Heart right ventricle (tissue), 16 donors: ENCODE measurements at regions not wholly inside any gene's neighbourhood (a gene's known extent, or its start where the extent isn't known, plus 50 kb on each side); places are given as distances from the start of the nearest gene placed in this dataset.

Source experiments
- ATAC-seq, 8 donors: fragments of 200-7000 bp; cut with Tn5 transposase; one replicate each; pipeline ENCODE4 v1.9.1; 2020; ENCODE audit warnings: mild to moderate bottlenecking in 8 of 8, moderate library complexity in 8 of 8, moderate number of reproducible peaks in 1 of 8
- DNase-seq, 2 donors: peaks; one replicate each; pipeline ENCODE4 v3.0.0-alpha.2; 2020
- H3K27ac ChIP-seq, 10 donors: fragments of 200-600 bp; sonication (generic) in 2 of 10; one replicate each; pipeline versions ENCODE4 v1.5.0 to v1.8.0; 2020 to 2022; ENCODE audit warnings: mild to moderate bottlenecking in 3 of 10
- H3K27me3 ChIP-seq, 7 donors: fragments of 200-600 bp; one replicate each; pipeline ENCODE4 v1.8.0; 2021 to 2022; ENCODE audit warnings: mild to moderate bottlenecking in 2 of 7
- H3K36me3 ChIP-seq, 9 donors: fragments of 200-600 bp; sonication (generic) in 1 of 9; one replicate each; pipeline versions ENCODE4 v1.5.0 to v1.8.0; 2020 to 2022; ENCODE audit warnings: mild to moderate bottlenecking in 2 of 9
- H3K4me1 ChIP-seq, 9 donors: fragments of 200-600 bp; sonication (generic) in 1 of 9; one replicate each; pipeline versions ENCODE4 v1.5.0 to v1.8.0; 2020 to 2022; ENCODE audit warnings: mild to moderate bottlenecking in 4 of 9
- H3K4me3 ChIP-seq, 10 donors: fragments of 200-600 bp; sonication (generic) in 2 of 10; one replicate each; pipeline versions ENCODE4 v1.5.0 to v1.8.0; 2020 to 2022; ENCODE audit warnings: mild to moderate bottlenecking in 7 of 10, moderate library complexity in 2 of 10
- H3K9me3 ChIP-seq, 11 donors: fragments of 200-600 bp in 10 of 11; sonication (generic) in 2 of 11; one replicate each; pipeline versions ENCODE4 v1.5.0 to v1.8.0; 2013 to 2022; ENCODE audit warnings: mild to moderate bottlenecking in 2 of 11, control low read depth in 1 of 11, moderate library complexity in 1 of 11
- WGBS, 2 donors: extraction: QIAGEN DNeasy Blood & Tissue Kit; methylation state at CpG; one replicate each; pipeline ENCODE4 v1.1.7; 2013; ENCODE audit warnings: inconsistent platforms in 1 of 2; 5-methylcytosine and 5-hydroxymethylcytosine counted together
- intact Hi-C, 10 donors: fragments of 100-400 bp; cut with DNase I; formaldehyde crosslinking; loops; one replicate each; pipeline versions ENCODE4 v1.11.1 to v1.14.2; 2022
- TF ChIP-seq, protein P1 (sequence below), 9 donors: fragments of 200-600 bp; sonication (generic) in 2 of 9; IDR thresholded peaks; one replicate each; pipeline versions ENCODE4 v1.5.0 to v1.8.0; 2021 to 2022; ENCODE audit warnings: antibody characterized with exemption in 9 of 9, mild to moderate bottlenecking in 5 of 9, moderate library complexity in 1 of 9
- donor health status: Arrhythmogenic right ventricular cardiomyopathy.
- donor health status: ischemic (EF 13 %, LVEDD 7.1; RV severe dilation, severe dysfunction).
- donor health status: healthy with polysubstance abuse.
- donor health status: DM: no; HTN: yes; CAD: no.
- donor health status: DM: no; HTN: no; CAD: no.
- donor health status: ischemic (EF 25% LVEDD 6.9; RV normal size, moderate dysfunction).
- donor health status: ischemic (EF 25% LVEDD 5.7; RV mildly dilated, moderate dysfunction).
- donor health status: healthy.
- donor health status: DM: yes; HTN: yes; CAD: no.
- donor health status: Ischemic cardiomyopathy.
- donor health status: ischemic (EF 35%, LVEDD 5.7; RV mildly dilated, moderate dysfunction).
- donor health status: nonischemic (EF 11% LVEDD 7.7; RV severe dilation, severe dysfunction).
- donor health status: DM: yes; HTN: yes; CAD: no.
- donor health status: PGD.
- donor health status: ischemic (EF 29% LVEDD 5.4; RV normal size, mild dysfunction).
- donor health status: nonischemic (EF 23%, LVEDD 6.1; RV moderate dilation, normal function).

DNA sequence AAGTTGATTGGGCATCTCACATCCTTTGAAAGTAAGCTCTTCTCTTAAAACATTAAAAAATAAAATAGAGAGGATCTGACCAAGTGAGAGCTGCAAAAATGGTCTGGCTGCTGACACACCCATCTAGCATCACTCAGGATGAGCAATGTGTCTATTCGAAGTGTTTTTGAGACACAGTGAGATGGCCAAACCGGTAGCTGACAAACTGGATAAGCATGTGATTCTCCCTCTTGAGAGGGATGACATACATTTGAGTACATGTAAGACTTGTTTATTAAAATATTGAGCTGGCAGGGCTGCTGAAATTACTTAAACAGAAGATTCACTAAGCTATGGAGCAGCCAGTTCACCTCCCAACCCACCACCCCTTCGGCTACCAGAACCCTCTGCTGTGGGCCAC, 333.9 kb downstream of the ADRA2A start:
- Histone ChIP-seq H3K36me3 (no peaks in the 10 kb centered on the region), H3K4me3 (no peak overlapping the region), H3K4me1 (no peaks in the 10 kb centered on the region), H3K27me3 (peaks cover 0 to 11% (median 0%) of the 10 kb centered on the region in 7 donors), H3K27ac (no peak overlapping the region), H3K9me3 (peaks cover 0 to 10% (median 0%) of the 10 kb centered on the region in 11 donors)
- TF ChIP-seq, protein P1, sequence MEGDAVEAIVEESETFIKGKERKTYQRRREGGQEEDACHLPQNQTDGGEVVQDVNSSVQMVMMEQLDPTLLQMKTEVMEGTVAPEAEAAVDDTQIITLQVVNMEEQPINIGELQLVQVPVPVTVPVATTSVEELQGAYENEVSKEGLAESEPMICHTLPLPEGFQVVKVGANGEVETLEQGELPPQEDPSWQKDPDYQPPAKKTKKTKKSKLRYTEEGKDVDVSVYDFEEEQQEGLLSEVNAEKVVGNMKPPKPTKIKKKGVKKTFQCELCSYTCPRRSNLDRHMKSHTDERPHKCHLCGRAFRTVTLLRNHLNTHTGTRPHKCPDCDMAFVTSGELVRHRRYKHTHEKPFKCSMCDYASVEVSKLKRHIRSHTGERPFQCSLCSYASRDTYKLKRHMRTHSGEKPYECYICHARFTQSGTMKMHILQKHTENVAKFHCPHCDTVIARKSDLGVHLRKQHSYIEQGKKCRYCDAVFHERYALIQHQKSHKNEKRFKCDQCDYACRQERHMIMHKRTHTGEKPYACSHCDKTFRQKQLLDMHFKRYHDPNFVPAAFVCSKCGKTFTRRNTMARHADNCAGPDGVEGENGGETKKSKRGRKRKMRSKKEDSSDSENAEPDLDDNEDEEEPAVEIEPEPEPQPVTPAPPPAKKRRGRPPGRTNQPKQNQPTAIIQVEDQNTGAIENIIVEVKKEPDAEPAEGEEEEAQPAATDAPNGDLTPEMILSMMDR (IDR thresholded peaks at IDR 0.05) = no peak
- 67% methylated on average over 3 of the region's 3 CpGs for WGBS, 2 donors
- DNase-seq (no peak), ATAC-seq (no peak)
- intact Hi-C loops = no loop called here

DNA sequence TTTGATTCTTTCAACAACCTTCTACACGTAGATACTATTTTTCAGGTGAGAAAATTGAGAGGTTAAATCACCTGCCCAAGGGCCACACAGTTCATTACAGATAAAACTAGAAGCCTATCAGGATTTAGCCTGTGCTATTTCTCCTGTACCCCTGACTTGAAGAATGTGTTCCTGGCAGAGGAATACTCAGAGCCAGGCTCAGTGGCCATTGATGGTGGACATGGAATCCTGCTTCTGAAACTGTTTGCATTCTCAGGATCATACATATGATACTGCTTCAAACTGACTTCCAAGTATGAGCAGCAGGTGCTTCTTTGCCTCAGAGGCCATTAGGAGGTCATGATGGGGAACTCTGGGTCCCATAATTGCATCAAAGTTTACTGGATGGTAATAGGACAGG, 348.6 kb downstream of the ADRA2A start:
- Histone ChIP-seq H3K4me3 (no peak overlapping the region), H3K9me3 (no peaks in the 10 kb centered on the region), H3K36me3 (no peaks in the 10 kb centered on the region), H3K27ac (no peak overlapping the region), H3K27me3 (peaks cover 0 to 6% (median 0%) of the 10 kb centered on the region in 7 donors), H3K4me1 (no peaks in the 10 kb centered on the region)
- intact Hi-C loops = no loop called here
- ATAC-seq (no peak), DNase-seq (no peak)
- TF ChIP-seq, protein P1 (IDR thresholded peaks at IDR 0.05) = no peak
- WGBS, 2 donors = 47 to 68% methylated on average over 1 of the region's 1 CpG

DNA sequence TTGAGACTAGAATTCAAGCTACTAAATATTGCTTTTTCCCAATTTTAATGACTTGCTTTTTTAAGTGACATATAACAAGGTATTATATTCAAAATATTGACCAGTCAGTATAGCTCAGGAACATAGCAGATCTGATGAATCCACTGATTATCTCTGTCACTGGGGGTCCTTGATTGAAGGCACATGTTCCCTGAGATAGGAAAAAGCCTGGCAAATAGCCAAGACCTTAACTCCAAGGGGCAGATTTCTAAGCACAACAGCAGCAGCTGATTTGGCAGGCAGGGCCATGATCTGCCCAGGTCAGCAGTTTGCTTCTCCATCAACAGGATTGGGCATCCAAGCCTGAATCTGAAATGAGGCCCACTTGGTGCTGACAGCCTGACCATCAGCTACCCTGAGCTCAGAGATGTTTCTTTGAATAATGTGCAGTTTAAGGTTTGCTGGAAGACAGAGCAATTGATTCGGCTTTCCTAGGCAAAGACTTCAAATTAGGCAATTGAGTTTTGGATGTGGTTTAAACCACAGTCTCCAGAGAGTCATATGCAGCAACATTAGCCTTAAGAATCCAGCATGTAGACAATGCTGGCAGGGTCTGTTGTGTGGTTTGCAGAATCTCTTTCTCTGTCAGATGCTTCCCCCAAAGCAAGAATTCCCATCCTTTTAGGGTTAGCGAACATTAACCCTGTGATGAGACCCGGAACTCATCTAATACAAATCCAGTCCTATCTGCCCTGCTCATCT, 352.6 kb downstream of the ADRA2A start:
- TF ChIP-seq, protein P1 (IDR thresholded peaks at IDR 0.05) = no peak
- Histone ChIP-seq H3K27ac (no peak overlapping the region), H3K4me1 (no peaks in the 10 kb centered on the region), H3K9me3 (no peaks in the 10 kb centered on the region), H3K27me3 (no peaks in the 10 kb centered on the region), H3K36me3 (no peaks in the 10 kb centered on the region), H3K4me3 (no peak overlapping the region)
- DNase-seq (no peak), ATAC-seq (no peak)
- WGBS, 2 donors = 87 to 90% methylated on average over 3 of the region's 3 CpGs
- intact Hi-C loops = no loop called here

DNA sequence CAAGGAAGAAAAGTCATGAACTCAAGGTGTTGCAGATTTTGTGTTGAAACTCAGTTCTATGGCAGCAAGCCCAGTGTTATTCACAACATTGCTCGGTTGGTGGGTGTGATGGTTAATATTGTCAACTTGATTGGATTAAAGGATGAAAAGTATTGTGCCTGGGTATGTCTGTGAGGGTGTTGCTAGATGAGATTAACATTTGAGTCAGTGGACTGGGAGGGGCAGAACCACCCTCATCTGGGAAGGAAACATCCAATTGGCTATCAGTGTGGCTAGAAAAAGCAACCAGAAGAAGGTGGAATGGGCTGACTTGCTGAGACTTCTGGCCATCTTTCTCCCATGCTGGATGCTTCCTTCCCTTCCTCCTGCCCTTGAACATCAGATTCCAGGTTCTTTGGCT, 353.2 kb downstream of the ADRA2A start:
- ATAC-seq = no peak
- DNase-seq = no peak
- no peaks in the 10 kb centered on the region for H3K4me1 ChIP-seq
- no peaks in the 10 kb centered on the region for H3K36me3 ChIP-seq
- intact Hi-C loops = no loop called here
- TF ChIP-seq, protein P1 (IDR thresholded peaks at IDR 0.05) = no peak
- 78 to 86% methylated on average over 1 of the region's 1 CpG for WGBS, 2 donors
- no peaks in the 10 kb centered on the region for H3K9me3 ChIP-seq
- H3K4me3 ChIP-seq = no peak overlapping the region
- H3K27me3 ChIP-seq = no peaks in the 10 kb centered on the region
- H3K27ac ChIP-seq = no peak overlapping the region
